ENCODE measurements at regions not wholly inside any gene's neighbourhood (a gene's known extent, or its start where the extent isn't known, plus 50 kb on each side); places are given as distances from the start of the nearest gene placed in this dataset.
A peak's percentile ranks its signal among the peaks of the same experiment; 100 is the strongest.

DNA sequence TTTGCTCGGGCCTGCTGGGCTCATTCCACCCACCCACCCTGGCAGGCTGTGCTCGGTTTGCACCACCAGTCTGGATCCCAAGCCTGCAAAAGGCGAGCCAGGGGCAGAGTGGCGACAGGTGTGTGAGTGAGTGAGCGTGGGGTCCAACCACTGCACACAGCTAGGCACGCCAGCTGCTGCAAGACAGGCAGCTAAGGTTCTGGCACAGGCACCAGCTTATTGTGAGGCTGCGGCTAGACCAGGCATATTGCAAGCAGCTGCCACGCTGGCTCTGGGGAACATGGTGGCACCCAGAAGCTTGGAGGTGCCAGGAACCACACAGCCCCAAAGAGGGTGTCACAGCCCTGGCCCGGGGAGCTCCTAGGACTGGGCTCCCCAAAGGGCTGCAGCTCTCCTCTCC lies 205.1 kb downstream of the ANKRD60 start:
- no peak overlapping the region for H3K4me3 ChIP-seq (replicated peaks in 1 of 3)
- WGBS, 2 donors, result 82 to 90% methylated on average over 5 to 6 of the region's 9 CpGs
- H3K4me1 ChIP-seq, result peaks cover 0 to 4% of the 10 kb centered on the region in 2 donors
- no peaks in the 10 kb centered on the region for H3K27me3 ChIP-seq
- H3K27ac ChIP-seq, result no peak overlapping the region
- no peaks in the 10 kb centered on the region for H3K9me3 ChIP-seq
- no peaks in the 10 kb centered on the region for H3K36me3 ChIP-seq
- TF ChIP-seq POLR2A (IDR thresholded peaks at IDR 0.05), result no peak
- TF ChIP-seq, protein P1, sequence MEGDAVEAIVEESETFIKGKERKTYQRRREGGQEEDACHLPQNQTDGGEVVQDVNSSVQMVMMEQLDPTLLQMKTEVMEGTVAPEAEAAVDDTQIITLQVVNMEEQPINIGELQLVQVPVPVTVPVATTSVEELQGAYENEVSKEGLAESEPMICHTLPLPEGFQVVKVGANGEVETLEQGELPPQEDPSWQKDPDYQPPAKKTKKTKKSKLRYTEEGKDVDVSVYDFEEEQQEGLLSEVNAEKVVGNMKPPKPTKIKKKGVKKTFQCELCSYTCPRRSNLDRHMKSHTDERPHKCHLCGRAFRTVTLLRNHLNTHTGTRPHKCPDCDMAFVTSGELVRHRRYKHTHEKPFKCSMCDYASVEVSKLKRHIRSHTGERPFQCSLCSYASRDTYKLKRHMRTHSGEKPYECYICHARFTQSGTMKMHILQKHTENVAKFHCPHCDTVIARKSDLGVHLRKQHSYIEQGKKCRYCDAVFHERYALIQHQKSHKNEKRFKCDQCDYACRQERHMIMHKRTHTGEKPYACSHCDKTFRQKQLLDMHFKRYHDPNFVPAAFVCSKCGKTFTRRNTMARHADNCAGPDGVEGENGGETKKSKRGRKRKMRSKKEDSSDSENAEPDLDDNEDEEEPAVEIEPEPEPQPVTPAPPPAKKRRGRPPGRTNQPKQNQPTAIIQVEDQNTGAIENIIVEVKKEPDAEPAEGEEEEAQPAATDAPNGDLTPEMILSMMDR (IDR thresholded peaks at IDR 0.05), result no peak
- DNase-seq, result no peak
- intact Hi-C loops (cut with DNase I), result no loop called here

DNA sequence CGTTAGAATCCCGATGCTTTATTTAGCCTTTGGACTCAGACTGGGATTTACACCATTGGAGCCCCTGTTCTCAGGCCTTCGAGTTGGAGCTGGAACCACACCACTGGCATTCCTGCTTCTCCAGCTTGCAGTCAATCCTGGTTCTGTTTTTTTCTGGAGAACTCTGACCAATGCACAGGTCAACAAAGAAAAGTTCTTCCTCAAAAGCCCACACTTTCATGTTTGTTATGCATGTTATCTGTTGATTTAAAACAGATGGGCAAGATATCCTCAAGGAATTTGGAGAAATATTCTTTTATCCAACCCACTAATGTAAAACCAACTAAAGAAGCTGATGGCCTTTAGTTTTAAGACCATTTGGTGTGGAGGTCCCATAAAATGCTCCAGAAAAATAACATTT lies 205.7 kb downstream of the ANKRD60 start:
- 77 to 93% methylated on average over 3 of the region's 3 CpGs for WGBS, 2 donors
- no peak for TF ChIP-seq POLR2A (IDR thresholded peaks at IDR 0.05)
- TF ChIP-seq, protein P1 (IDR thresholded peaks at IDR 0.05), result no peak
- no peaks in the 10 kb centered on the region for H3K36me3 ChIP-seq
- H3K27me3 ChIP-seq, result no peaks in the 10 kb centered on the region
- intact Hi-C loops (cut with DNase I), result no loop called here
- H3K4me3 ChIP-seq (replicated peaks in 1 of 3), result no peak overlapping the region
- no peak overlapping the region for H3K27ac ChIP-seq
- no peaks in the 10 kb centered on the region for H3K9me3 ChIP-seq
- H3K4me1 ChIP-seq, result peaks cover 0 to 4% of the 10 kb centered on the region in 2 donors
- DNase-seq, result no peak

DNA sequence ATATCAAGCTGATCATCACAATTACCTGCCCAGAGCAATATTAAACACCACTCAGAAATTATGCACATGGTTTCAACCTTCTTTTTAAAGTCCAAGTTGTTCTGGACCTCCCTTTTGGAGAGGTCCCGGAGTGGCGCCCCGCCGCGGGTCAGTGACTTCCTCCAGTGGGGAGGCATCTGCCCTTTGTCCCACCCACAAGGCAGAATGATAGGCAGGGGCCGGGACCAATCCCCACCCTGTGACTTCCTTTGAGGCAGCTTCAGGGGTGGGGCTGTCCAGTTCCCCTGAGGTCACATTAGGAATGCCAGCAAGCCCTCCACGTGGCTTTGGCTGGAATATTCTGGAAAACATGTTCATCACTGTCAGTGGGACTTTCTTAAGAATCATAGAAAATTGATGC lies 207.0 kb downstream of the ANKRD60 start:
- TF ChIP-seq POLR2A (IDR thresholded peaks at IDR 0.05), result no peak
- TF ChIP-seq, protein P1 (IDR thresholded peaks at IDR 0.05), result no peak
- H3K27ac ChIP-seq, result no peak overlapping the region
- peaks cover 0 to 4% of the 10 kb centered on the region in 2 donors for H3K4me1 ChIP-seq
- no peaks in the 10 kb centered on the region for H3K27me3 ChIP-seq
- DNase-seq, result peak; percentile 16 to 29
- 50 to 64% methylated on average over 7 of the region's 7 CpGs for WGBS, 2 donors
- no peaks in the 10 kb centered on the region for H3K9me3 ChIP-seq
- intact Hi-C loops (cut with DNase I), result no loop called here
- H3K36me3 ChIP-seq, result no peaks in the 10 kb centered on the region
- no peak overlapping the region for H3K4me3 ChIP-seq (replicated peaks in 1 of 3)

DNA sequence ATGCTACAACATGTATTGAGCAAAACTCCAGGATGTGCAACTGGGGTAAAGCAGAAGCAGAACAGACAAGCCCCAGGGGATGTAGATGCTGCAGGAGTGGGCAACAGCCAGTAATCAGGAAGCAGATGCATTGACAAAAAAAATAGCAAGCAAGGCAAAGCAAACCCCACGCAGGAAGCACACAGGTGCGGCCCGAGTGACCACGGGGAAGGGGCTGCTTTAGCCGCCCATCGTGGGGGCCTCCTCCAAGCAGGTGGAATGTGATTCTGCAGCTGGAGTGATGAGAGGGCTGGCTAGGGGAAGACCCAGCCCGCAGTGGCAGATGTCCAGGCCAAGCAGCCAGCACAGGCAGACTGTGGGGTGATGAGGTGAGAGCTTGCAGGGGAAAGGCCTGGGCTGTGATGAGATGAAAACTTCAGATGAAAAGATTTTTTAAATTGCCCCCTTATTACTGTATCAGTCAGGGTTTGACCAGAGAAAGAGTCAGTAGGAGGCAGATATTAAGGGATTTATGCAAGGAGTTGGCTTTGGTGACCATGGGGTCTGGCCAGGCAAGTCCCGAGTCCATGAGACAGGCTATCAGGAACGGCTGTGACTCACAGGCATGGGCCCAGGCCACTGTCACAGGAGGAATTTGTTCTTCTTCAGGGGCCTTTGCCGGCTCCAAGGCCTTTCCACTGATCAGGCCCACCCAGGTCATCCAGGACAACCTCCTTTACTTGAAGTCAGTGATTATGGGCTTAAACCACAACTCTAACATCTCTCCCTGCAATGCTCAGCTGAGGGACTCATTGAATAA lies 207.6 kb downstream of the ANKRD60 start:
- H3K27ac ChIP-seq, result no peak overlapping the region
- no peaks in the 10 kb centered on the region for H3K36me3 ChIP-seq
- no peak for DNase-seq
- no peak for TF ChIP-seq POLR2A (IDR thresholded peaks at IDR 0.05)
- TF ChIP-seq, protein P1 (IDR thresholded peaks at IDR 0.05), result no peak
- H3K27me3 ChIP-seq, result no peaks in the 10 kb centered on the region
- intact Hi-C loops (cut with DNase I), result no loop called here
- H3K4me3 ChIP-seq (replicated peaks in 1 of 3), result no peak overlapping the region
- H3K9me3 ChIP-seq, result no peaks in the 10 kb centered on the region
- 56 to 58% methylated on average over 10 of the region's 10 CpGs for WGBS, 2 donors
- H3K4me1 ChIP-seq, result peaks cover 0 to 4% of the 10 kb centered on the region in 2 donors

DNA sequence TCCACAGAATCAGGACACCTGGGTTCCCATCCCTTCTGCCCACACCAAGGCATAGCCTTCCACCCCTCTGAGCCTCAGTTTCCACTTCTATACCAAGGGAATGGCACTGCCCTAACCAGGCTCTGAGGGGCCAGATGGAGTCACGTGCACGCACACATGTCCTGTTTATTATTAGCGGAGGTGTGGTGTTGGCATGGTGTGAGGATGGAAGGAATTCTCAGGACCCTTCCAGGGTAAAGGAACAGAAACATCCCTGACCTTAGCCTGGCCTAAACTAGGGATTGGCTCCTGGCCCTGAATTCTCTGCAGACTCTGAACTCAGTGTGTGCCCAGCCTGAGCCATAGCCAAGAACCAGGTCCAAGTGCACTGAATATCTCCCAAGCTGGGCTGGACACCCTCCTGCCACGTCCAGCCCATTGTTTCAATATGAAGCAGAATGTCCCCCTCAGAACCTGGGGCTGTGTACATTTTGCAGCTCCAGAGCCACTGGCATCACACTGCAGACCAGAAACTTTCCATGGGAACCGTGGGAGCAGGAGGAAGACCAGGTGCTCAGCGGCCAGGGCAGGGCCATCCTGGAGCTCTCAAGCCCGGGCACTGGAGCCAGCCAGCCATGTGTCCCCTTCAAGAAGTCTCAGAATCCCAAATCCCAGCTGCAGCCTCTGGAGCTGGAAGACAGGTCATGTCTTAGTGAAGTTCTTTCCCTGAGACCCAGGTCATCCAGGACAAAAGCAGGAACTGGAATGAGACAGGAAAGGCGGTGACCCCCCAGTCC lies 208.4 kb downstream of the ANKRD60 start:
- Histone ChIP-seq H3K27ac (no peak overlapping the region), H3K9me3 (no peaks in the 10 kb centered on the region), H3K27me3 (no peaks in the 10 kb centered on the region), H3K36me3 (no peaks in the 10 kb centered on the region), H3K4me1 (peaks cover 0 to 4% of the 10 kb centered on the region in 2 donors), H3K4me3 (replicated peaks in 1 of 3) (no peak overlapping the region)
- no peak for DNase-seq
- WGBS, 2 donors, result 65 to 70% methylated on average over 8 of the region's 8 CpGs
- no peak for TF ChIP-seq POLR2A (IDR thresholded peaks at IDR 0.05)
- TF ChIP-seq, protein P1 (IDR thresholded peaks at IDR 0.05), result no peak
- intact Hi-C loops (cut with DNase I), result no loop called here
